ENCODE measurements at regions not wholly inside any gene's neighbourhood (a gene's known extent, or its start where the extent isn't known, plus 50 kb on each side); places are given as distances from the start of the nearest gene placed in this dataset.

- Histone ChIP-seq H3K4me1 (no peaks in the 10 kb centered on the region), H3K36me3 (no peaks in the 10 kb centered on the region), H3K27me3 (replicated peaks in 1 of 7) (no peaks in the 10 kb centered on the region), H3K4me3 (no peak overlapping the region), H3K27ac (no peak overlapping the region), H3K9me3 (no peaks in the 10 kb centered on the region)
- DNase-seq = no peak
- intact Hi-C loops (cut with DNase I; ENCODE audit: low total_unique reads) = no loop called here
- WGBS, 5 donors = 88 to 92% (median 89%) methylated on average over 19 of the region's 19 CpGs
- TF ChIP-seq POLR2AphosphoS5 (IDR thresholded peaks at IDR 0.05) (no peak), POLR2A (IDR thresholded peaks at IDR 0.05) (no peak), CTCF (IDR thresholded peaks at IDR 0.05 in 8 of 11, conservative IDR thresholded peaks at IDR 0.05 in 3 of 11) (no peak)
Measured at GRCh38 chr6:2376429-2377355, 131.3 kb upstream of the GMDS start.

GRCh38 chr6:2375443-2375842 lies 130.0 kb upstream of the GMDS start:
- intact Hi-C loops (cut with DNase I; ENCODE audit: low total_unique reads) = no loop called here
- Histone ChIP-seq H3K4me1 (no peaks in the 10 kb centered on the region), H3K27ac (no peak overlapping the region), H3K27me3 (replicated peaks in 1 of 7) (no peaks in the 10 kb centered on the region), H3K36me3 (no peaks in the 10 kb centered on the region), H3K9me3 (no peaks in the 10 kb centered on the region), H3K4me3 (no peak overlapping the region)
- WGBS, 5 donors = 85 to 95% (median 91%) methylated on average over 17 of the region's 17 CpGs
- no peak for DNase-seq
- no peak for TF ChIP-seq POLR2A (IDR thresholded peaks at IDR 0.05)

- Histone ChIP-seq H3K4me3 (no peak overlapping the region), H3K4me1 (no peaks in the 10 kb centered on the region), H3K9me3 (no peaks in the 10 kb centered on the region), H3K36me3 (no peaks in the 10 kb centered on the region), H3K27me3 (replicated peaks in 1 of 7) (no peaks in the 10 kb centered on the region), H3K27ac (no peak overlapping the region)
- TF ChIP-seq POLR2AphosphoS5 (IDR thresholded peaks at IDR 0.05) (no peak), CTCF (IDR thresholded peaks at IDR 0.05 in 8 of 11, conservative IDR thresholded peaks at IDR 0.05 in 3 of 11) (no peak), POLR2A (IDR thresholded peaks at IDR 0.05) (no peak)
- DNase-seq = no peak
- intact Hi-C loops (cut with DNase I; ENCODE audit: low total_unique reads) = no loop called here
- 84 to 95% (median 91%) methylated on average over 8 of the region's 8 CpGs for WGBS, 5 donors
Measured at GRCh38 chr6:2369606-2370005, 124.2 kb upstream of the GMDS start.

GRCh38 chr6:2363211-2363610 lies 117.8 kb upstream of the GMDS start:
- intact Hi-C loops (cut with DNase I; ENCODE audit: low total_unique reads) = no loop called here
- H3K27ac ChIP-seq = no peak overlapping the region
- no peak overlapping the region for H3K4me3 ChIP-seq
- no peaks in the 10 kb centered on the region for H3K4me1 ChIP-seq
- TF ChIP-seq POLR2A (IDR thresholded peaks at IDR 0.05) (no peak), CTCF (IDR thresholded peaks at IDR 0.05 in 8 of 11, conservative IDR thresholded peaks at IDR 0.05 in 3 of 11) (no peak), POLR2AphosphoS5 (IDR thresholded peaks at IDR 0.05) (no peak)
- H3K9me3 ChIP-seq = no peaks in the 10 kb centered on the region
- peaks cover 0 to 25% (median 4%) of the 10 kb centered on the region in 6 donors for H3K36me3 ChIP-seq
- WGBS, 5 donors = 40 to 62% (median 47%) methylated on average over 3 of the region's 3 CpGs
- H3K27me3 ChIP-seq (replicated peaks in 1 of 7) = no peaks in the 10 kb centered on the region
- no peak for DNase-seq
